Midbrain (tissue), 1 donor: ENCODE measurements at regions not wholly inside any gene's neighbourhood (a gene's known extent, or its start where the extent isn't known, plus 50 kb on each side); places are given as distances from the start of the nearest gene placed in this dataset.

ENCODE experiments used
- DNase-seq: peaks from one replicate; lab custom pipeline; 2025; lab: John Stamatoyannopoulos, UW

DNA sequence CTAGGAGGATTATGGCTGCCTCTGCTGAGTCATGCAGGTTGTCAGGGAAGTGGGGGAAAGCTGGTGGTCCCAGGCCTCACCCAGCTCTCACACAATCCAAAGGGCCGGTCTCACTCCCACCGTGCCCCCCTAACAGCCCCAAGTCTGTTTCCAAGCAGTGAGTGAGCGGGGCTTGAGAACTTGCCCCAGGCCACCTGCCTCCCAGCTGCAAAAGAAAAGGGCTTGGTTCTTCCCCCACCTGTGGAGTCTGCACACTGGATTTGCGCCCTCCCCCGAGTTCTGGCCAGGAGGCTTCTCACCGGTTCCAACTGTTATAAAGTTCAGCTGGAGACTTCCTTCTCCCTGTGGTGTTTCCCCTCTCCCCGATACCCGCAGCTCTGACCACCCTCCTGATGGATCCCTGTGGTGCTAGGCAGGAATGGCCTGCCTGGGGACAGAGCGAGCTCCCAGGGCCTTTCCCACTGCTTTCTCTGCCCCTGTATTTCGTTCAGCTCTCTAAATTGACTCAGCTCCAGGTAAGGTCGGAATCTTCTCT is 222.3 kb downstream of the BARHL2 start:
- no peak for DNase-seq

DNA sequence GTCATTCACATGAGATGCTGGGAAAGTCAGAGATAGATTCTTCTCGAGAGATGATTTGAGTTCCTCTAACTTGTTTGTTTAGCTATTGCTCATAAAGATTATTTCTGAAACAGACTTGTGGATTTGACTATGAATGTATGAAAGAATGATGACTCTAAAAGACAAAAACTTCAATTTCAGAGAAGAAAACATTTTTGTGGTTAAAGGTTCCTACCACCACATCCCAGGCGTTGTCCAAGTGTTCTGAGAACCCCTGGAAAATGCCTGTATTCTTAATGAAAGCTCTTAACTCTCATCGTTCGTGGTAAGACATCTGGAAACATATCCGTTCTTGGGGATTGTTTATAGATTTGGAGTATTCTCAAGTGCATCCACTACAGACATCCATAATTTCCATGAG is 228.7 kb downstream of the BARHL2 start:
- DNase-seq: no peak

- DNase-seq: no peak
Observed at GRCh38 chr1:90486996-90487395, 230.1 kb downstream of the BARHL2 start.

DNA sequence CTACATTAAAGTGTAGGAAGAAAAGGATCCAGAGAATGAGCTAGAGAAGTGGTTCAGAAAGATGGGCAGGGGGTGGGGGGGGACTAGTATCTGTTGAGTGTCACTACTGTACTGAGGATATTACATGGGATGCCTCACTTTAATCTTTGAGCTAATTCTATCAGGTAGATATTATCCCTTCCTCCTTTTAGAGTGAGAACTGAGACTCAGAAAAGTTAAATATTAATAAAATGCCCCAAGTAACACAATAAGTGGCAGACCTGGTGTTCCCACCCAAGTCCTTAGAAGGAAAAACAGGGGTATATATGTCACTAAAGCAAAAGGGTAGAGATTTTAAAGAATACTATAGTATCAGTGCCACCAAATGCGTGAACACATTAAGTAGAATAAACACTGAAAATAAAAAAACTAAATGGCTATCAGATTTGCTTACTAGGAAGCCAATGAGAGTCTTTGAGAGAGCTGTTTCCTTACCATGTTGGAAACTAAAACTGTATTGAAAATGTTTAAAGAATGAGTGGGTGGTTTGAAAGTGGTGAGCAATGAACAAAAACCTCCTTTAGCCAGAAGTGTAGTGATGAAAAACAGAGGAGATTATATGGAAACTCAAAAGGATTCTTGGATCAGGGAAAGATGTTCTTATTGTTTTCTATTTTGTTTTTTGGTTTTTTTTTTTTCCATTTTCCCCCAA is 230.8 kb downstream of the BARHL2 start:
- DNase-seq: no peak

DNA sequence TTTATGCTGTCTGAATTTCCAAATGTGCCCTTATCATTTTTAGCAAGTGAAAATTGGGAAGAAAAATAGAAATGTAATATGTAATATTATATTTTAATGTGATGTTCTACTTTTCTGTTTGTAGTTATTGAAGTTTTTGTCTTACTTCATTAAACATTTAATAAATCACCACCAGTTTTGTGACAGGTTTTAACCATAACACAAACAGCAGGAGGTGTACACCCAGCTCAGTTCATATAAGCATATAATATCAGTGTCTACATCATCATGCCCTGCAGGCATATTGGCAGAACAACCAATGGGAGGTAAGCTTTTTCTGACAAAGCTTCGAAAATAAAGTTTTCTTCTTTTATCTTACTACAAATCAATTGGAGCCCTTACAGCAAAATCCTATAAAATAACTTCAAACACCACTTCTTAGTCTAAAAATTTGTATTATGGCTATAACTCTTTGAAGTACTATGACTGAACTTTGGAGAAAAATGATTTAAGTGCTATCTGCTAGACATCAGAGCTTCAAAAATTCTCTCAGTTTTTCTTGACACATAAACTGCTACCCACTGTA is 236.7 kb downstream of the BARHL2 start:
- no peak for DNase-seq

DNA sequence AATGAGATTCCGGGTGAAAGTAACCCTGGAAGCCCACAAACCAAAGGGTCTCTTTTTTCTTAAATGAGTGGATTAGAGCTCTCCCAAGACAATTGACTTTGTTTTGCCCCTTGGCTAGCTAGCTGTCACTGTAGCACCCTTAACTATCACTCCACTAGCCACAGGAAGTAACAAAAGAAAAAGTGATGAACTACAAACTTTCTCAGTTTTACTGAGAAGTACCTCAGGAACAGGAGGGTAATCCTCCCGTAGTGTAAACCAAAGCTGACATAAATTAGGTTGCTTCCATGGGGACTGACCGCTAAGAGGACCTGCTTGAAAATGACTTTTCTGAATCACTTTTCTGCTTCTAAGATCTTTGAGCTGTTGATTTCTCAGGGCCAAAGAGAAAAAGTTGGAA is 240.1 kb downstream of the BARHL2 start:
- no peak for DNase-seq

- DNase-seq: no peak
Observed at GRCh38 chr1:90476411-90476810, 240.7 kb downstream of the BARHL2 start.

GRCh38 chr1:90475631-90476030 is 241.5 kb downstream of the BARHL2 start:
- peak; percentile 2 for DNase-seq

GRCh38 chr1:90474731-90475130 is 242.4 kb downstream of the BARHL2 start:
- DNase-seq: no peak

GRCh38 chr1:90474158-90474557 is 242.9 kb downstream of the BARHL2 start:
- DNase-seq: no peak

- no peak for DNase-seq
Observed at GRCh38 chr1:90472775-90473174, 244.3 kb downstream of the BARHL2 start.

- DNase-seq: no peak
Observed at GRCh38 chr1:90459570-90459969, 257.5 kb downstream of the BARHL2 start.

DNA sequence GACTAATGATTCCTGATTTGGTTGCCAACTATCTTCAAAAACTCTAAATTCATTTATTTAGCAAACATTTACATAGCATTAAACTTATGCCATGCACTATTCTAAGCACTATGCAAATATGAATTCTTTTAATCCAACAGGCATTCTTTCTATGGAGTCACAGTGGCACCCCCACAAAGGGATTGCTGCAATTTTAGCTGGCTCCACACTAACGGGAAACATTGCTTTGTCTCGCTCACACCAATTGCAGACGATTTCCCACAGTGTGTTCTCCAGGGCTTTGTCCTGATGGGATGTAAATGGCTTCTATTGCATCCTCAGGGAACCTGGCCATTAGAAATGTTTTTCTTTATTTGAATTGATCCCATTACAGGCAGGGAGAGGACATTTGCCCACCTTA is 259.1 kb downstream of the BARHL2 start:
- no peak for DNase-seq

DNA sequence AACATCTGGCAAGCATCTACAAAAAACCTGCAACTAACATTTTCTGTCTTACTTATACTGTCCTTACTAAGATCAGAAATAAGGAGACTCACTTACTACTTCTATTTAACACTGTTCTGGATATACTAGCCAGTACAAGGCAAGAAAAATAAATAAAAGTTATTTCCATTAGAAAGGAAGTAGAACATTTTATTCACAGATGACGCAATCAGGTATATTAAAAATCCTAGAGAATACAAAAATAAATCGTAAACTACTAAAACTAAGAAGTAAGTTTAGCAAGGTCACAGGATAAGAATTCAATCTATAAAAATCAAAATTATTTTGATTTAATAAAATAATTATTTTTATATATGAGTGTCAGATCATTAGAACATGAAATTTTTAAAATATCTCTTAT is 264.6 kb downstream of the BARHL2 start:
- DNase-seq: no peak

DNA sequence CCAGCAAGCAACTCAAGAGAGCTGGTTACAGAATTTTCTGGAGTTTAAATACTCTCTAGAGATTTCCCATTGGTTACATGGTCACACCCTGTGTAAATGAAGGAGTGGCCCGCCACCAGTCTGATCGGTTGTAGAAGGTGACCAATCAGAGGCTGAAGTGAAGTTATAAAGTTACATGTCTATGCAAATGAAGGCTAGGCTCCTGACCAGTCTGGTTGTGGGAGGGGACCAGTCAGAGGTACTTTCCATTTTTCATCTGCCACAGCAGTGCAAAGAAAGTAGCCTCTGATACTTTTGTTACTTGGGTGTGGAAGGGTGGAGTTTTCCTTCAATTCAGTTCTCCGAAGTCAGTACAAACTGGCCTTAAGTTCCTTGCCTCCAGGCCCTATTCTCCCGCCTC is 273.7 kb downstream of the BARHL2 start:
- no peak for DNase-seq

GRCh38 chr1:90435351-90435750 is 281.8 kb downstream of the BARHL2 start:
- DNase-seq: no peak

- DNase-seq: no peak
Observed at GRCh38 chr1:90434460-90434859, 282.6 kb downstream of the BARHL2 start.

GRCh38 chr1:90417126-90417525 is 300.0 kb downstream of the BARHL2 start:
- DNase-seq: no peak

DNA sequence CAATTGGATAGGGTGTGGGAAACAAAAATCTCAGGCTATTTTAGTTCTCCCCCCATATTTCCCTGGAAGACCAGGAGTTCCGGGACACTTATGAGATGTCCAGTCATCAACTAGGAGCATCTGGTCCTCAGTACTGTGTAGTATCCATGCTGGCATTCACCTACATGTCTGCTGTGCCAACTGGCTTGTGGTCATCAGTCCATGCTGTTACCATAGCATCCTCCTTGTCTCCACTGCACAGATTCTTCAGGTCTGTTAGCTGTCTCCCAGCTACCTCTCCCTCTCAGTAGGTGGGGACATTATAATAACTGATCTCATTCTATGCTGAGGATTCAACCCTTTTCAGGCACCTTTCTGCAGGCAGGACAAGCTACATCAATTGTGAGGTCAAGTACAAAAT is 302.9 kb downstream of the BARHL2 start:
- peak; percentile 24 for DNase-seq

GRCh38 chr1:90413519-90413918 is 303.6 kb downstream of the BARHL2 start:
- no peak for DNase-seq

DNA sequence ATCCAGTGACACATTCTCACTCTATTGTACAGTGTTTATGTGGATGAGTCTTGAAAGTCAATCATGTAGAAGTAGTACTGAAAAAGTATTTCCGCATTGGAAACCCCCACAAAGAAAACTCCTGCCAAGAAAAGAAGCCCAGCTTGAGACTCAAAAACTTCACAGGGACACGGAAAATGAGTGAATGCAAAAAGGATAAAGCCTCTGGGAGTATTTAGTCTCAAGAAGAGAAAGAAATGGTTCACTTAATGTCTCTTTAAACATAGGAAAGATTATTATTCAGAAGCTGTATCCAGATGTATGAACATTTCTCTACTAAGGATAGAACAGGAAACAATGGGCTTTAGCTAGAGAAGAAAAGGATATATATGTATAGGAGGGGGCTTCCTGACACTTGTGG is 304.5 kb downstream of the BARHL2 start:
- DNase-seq: no peak

- DNase-seq: no peak
Observed at GRCh38 chr1:90411185-90411584, 305.9 kb downstream of the BARHL2 start.

GRCh38 chr1:90407737-90408136 is 309.4 kb downstream of the BARHL2 start:
- no peak for DNase-seq

DNA sequence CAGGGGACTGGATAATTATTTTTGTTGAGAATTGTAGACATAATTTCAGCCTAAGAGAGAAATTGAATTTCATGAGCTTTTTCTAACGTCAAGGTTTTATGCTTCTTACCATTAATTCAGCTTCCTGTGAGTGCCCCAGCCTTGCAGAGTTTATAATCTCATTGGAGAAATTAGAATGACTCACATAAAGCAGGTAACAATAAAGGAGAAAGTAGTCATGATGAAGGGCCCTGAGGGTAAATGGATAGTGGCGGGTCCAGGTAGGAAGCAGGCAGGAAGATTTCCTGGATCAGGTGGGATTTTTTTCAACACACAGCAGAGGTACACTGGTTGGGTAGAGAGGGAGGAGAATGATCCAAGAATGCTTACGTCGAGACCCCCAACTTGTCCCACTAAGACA is 311.4 kb downstream of the BARHL2 start:
- DNase-seq: no peak
